ENCODE measurements at regions not wholly inside any gene's neighbourhood (a gene's known extent, or its start where the extent isn't known, plus 50 kb on each side); places are given as distances from the start of the nearest gene placed in this dataset.

DNA sequence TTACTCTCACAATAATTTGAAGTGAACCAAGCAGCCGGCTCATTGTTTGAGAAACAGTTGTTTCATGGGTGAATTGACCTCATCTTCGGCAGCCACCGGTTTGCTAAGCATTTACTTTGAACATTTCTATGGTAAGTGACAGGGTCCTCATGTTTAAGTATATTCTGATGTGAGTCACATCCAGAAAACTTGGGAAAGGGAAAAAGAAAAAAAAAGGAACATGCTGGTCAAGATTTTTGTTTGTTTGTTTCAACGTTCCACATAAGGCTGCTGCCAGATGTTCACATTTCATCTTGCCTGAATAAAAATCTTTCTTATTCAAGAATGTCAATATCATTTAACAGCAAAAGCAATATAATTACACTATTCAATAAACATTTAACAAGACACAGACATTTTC is 55.0 kb upstream of the EXOC2 start:
- no peak overlapping the region for H3K27ac ChIP-seq
- ATAC-seq: no peak
- H3K36me3 ChIP-seq: no peaks in the 10 kb centered on the region
- H3K27me3 ChIP-seq: no peaks in the 10 kb centered on the region
- WGBS, 2 donors (ENCODE audit: low coverage in 1 of 2): 58 to 70% methylated on average over 1 to 4 of the region's 4 CpGs
- H3K4me3 ChIP-seq: no peak overlapping the region
- TF ChIP-seq, protein P1, sequence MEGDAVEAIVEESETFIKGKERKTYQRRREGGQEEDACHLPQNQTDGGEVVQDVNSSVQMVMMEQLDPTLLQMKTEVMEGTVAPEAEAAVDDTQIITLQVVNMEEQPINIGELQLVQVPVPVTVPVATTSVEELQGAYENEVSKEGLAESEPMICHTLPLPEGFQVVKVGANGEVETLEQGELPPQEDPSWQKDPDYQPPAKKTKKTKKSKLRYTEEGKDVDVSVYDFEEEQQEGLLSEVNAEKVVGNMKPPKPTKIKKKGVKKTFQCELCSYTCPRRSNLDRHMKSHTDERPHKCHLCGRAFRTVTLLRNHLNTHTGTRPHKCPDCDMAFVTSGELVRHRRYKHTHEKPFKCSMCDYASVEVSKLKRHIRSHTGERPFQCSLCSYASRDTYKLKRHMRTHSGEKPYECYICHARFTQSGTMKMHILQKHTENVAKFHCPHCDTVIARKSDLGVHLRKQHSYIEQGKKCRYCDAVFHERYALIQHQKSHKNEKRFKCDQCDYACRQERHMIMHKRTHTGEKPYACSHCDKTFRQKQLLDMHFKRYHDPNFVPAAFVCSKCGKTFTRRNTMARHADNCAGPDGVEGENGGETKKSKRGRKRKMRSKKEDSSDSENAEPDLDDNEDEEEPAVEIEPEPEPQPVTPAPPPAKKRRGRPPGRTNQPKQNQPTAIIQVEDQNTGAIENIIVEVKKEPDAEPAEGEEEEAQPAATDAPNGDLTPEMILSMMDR (IDR thresholded peaks at IDR 0.05): no peak
- TF ChIP-seq EP300 (IDR thresholded peaks at IDR 0.05) (no peak), POLR2A (IDR thresholded peaks at IDR 0.05) (no peak), POLR2AphosphoS5 (IDR thresholded peaks at IDR 0.05) (no peak)
- no peaks in the 10 kb centered on the region for H3K4me1 ChIP-seq
- no peaks in the 10 kb centered on the region for H3K9me3 ChIP-seq

DNA sequence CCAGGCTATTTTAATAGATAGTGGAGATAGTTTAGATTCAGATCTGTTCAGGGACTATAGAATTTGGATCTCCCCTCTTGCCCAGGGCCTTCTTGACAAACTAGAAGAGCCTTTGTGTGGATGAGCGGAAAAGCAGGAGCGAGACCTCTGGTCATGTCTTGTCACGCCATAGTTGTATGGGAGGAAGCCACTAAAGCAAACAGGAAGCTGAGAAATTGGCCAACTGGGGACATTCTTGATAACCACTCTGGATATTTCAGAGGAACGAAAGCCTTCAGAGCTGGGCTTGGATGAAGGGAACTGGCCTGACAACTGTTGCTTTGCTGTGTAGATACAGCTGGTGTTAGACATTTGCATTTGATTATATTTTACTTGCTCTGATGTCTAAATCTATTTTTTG is 54.1 kb upstream of the EXOC2 start:
- TF ChIP-seq POLR2AphosphoS5 (IDR thresholded peaks at IDR 0.05): no peak
- no peak for TF ChIP-seq EP300 (IDR thresholded peaks at IDR 0.05)
- no peak for TF ChIP-seq POLR2A (IDR thresholded peaks at IDR 0.05)
- TF ChIP-seq, protein P1 (IDR thresholded peaks at IDR 0.05): no peak
- no peaks in the 10 kb centered on the region for H3K4me1 ChIP-seq
- 74 to 87% methylated on average over 3 to 4 of the region's 4 CpGs for WGBS, 2 donors (ENCODE audit: low coverage in 1 of 2)
- ATAC-seq: no peak
- no peak overlapping the region for H3K4me3 ChIP-seq
- no peak overlapping the region for H3K27ac ChIP-seq
- no peaks in the 10 kb centered on the region for H3K36me3 ChIP-seq
- no peaks in the 10 kb centered on the region for H3K9me3 ChIP-seq
- no peaks in the 10 kb centered on the region for H3K27me3 ChIP-seq

DNA sequence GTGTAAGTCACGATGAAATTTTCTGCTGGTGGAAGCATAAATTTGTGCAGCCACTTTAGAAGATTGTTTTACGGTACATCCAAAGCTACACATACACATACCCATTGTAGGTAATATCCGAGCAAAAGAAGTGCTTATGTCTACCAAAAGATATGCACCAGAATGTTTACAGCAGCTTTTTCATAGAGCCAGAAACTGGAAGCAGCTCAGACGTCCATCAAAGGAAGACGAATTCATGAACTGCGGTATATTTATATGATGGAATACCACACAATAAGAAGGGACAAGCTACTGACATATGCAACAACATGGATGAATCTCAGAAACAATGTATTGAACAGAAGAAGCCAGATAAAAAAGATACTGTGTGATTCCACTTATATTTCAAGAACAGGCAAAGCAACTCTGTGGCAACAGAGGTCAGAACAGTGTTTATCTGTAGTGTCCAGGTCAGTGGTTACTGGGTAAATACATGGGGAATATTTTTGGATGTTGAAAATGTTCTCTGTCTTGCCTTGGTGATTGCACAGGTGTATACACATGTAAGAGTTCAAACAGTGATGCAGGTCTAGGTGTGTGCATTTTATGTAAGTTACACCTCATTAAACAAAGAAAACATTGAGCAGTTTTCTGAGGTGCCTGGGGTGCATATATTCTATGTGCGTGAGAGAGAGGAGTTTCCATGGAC is 51.9 kb upstream of the EXOC2 start:
- TF ChIP-seq POLR2AphosphoS5 (IDR thresholded peaks at IDR 0.05) (no peak), EP300 (IDR thresholded peaks at IDR 0.05) (no peak), POLR2A (IDR thresholded peaks at IDR 0.05) (no peak)
- TF ChIP-seq, protein P1 (IDR thresholded peaks at IDR 0.05): no peak
- no peak overlapping the region for H3K27ac ChIP-seq
- H3K4me1 ChIP-seq: no peaks in the 10 kb centered on the region
- H3K27me3 ChIP-seq: no peaks in the 10 kb centered on the region
- WGBS, 2 donors (ENCODE audit: low coverage in 1 of 2): 70 to 76% methylated on average over 4 to 7 of the region's 7 CpGs
- H3K9me3 ChIP-seq: no peaks in the 10 kb centered on the region
- no peak for ATAC-seq
- H3K4me3 ChIP-seq: no peak overlapping the region
- no peaks in the 10 kb centered on the region for H3K36me3 ChIP-seq

DNA sequence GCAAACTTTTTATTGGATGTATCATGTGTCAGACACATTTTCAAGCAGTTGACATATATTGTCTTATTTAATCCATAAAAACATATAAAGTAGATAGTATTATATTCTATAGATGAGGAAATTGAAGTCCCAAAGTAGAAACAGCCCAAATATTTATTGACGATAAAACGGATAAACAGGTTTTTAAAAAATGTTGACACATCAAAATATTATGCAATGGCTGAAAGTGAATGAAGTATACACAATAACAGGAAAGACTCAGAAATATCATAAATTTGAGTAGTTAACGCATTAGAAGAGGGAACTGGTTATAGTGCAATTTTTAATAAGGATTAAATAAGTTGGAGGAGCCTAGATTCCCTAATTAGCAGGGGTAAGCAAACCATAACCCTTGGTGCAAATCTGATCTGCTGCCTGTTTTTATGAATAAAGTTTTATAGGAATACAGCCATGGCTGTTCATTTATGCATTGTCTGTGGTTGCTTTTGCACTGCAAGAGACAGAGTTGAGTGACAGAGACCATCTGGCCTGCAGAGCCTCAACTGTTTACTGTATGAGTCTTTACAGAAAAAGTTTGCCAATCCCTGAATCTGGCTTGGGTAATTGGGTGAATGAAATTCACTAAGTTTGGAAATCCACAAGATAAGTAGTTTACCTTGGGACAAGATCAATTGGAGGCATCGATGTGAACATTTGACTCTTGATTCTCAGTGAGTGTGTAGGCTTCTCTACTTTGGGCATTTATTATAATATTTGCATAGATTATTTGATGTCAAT is 50.6 kb upstream of the EXOC2 start:
- no peaks in the 10 kb centered on the region for H3K9me3 ChIP-seq
- TF ChIP-seq POLR2A (IDR thresholded peaks at IDR 0.05): no peak
- TF ChIP-seq, protein P1 (IDR thresholded peaks at IDR 0.05): no peak
- no peak for TF ChIP-seq EP300 (IDR thresholded peaks at IDR 0.05)
- no peak for TF ChIP-seq POLR2AphosphoS5 (IDR thresholded peaks at IDR 0.05)
- H3K4me3 ChIP-seq: no peak overlapping the region
- H3K27me3 ChIP-seq: no peaks in the 10 kb centered on the region
- 65 to 70% methylated on average over 4 of the region's 4 CpGs for WGBS, 2 donors (ENCODE audit: low coverage in 1 of 2)
- no peak overlapping the region for H3K27ac ChIP-seq
- no peaks in the 10 kb centered on the region for H3K36me3 ChIP-seq
- ATAC-seq: no peak
- no peaks in the 10 kb centered on the region for H3K4me1 ChIP-seq
